Mammary epithelial cell (primary cell): ENCODE measurements at regions not wholly inside any gene's neighbourhood (a gene's known extent, or its start where the extent isn't known, plus 50 kb on each side); places are given as distances from the start of the nearest gene placed in this dataset.

Experiments used
- EZH2 ChIP-seq: IDR thresholded peaks from 2 replicates; pipeline ENCODE4 v1.6.1; 2012; ENCODE audit warnings: low read length, inconsistent platforms, borderline replicate concordance
- TF ChIP-seq, protein P1 (sequence below), 2 donors: IDR thresholded peaks in 1 of 2; conservative IDR thresholded peaks in 1 of 2; 2 replicates each; pipeline ENCODE4 v1.5.1; 2011 to 2012; ENCODE audit warnings: inconsistent platforms in 2 of 2, low read length in 2 of 2, mild to moderate bottlenecking in 2 of 2, control low read depth in 1 of 2, low read depth in 1 of 2; ENCODE audit not compliant: insufficient read depth in 1 of 2; ENCODE audit errors: extremely low read depth in 1 of 2

DNA sequence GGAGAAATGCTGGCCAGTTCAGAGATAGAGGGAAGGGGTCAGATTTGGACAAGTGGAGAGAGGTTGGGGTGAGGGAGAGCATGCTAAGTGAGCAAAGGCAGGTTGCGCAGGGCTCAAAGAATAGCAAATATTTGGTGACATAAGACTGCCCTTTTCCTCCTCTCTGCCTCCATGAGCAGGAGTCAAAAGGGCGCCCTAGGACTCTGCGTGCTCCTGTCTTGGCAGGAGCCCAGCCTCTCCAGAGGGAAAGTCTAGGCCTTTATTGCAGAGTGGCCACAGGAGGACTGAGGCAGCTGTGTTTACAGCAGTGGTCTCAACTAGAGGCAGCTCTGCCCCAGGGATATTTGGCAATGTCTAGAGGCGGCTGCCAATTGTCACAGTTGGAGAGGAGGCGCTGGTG is 165.6 kb downstream of the FAM43A start:
- TF ChIP-seq EZH2 = no peak
- TF ChIP-seq, protein P1, sequence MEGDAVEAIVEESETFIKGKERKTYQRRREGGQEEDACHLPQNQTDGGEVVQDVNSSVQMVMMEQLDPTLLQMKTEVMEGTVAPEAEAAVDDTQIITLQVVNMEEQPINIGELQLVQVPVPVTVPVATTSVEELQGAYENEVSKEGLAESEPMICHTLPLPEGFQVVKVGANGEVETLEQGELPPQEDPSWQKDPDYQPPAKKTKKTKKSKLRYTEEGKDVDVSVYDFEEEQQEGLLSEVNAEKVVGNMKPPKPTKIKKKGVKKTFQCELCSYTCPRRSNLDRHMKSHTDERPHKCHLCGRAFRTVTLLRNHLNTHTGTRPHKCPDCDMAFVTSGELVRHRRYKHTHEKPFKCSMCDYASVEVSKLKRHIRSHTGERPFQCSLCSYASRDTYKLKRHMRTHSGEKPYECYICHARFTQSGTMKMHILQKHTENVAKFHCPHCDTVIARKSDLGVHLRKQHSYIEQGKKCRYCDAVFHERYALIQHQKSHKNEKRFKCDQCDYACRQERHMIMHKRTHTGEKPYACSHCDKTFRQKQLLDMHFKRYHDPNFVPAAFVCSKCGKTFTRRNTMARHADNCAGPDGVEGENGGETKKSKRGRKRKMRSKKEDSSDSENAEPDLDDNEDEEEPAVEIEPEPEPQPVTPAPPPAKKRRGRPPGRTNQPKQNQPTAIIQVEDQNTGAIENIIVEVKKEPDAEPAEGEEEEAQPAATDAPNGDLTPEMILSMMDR (conservative IDR thresholded peaks at IDR 0.05 in 1 of 2, IDR thresholded peaks at IDR 0.05 in 1 of 2; ENCODE audit: extremely low read depth in 1 of 2, insufficient read depth in 1 of 2, low read depth in 1 of 2, low read length in 2 of 2) = no peak
